ENCODE measurements at regions not wholly inside any gene's neighbourhood (a gene's known extent, or its start where the extent isn't known, plus 50 kb on each side); places are given as distances from the start of the nearest gene placed in this dataset.

DNA sequence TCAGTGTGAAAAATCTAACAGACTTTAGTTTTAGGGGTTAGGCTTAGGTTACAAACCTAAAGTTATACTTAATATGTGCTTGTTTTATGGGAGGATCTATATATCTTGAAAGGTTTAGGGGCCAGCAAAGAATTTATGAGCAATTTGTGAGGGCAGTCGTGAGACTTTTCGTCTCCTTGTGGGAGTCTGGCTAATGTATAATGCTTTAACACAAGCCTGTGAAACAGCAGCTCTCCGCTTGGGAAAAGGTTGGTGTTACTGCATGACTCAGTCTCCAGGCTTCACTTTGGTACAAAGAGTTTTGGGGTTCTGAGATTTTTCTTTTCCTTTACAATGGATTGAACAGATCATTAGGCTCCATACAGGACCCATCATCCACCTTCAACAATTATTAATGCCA is 79.0 kb upstream of the MFGE8 start (continued):
- no peak for TF ChIP-seq SCRT2 (tag by site-specific recombination; IDR thresholded peaks at IDR 0.05)
- TF ChIP-seq ZNF175 (tag by site-specific recombination; IDR thresholded peaks at IDR 0.05), result no peak
- TF ChIP-seq ZNF558 (tag by site-specific recombination; IDR thresholded peaks at IDR 0.05), result no peak
- no peak for TF ChIP-seq ZBTB20 (tag by site-specific recombination; IDR thresholded peaks at IDR 0.05)
- TF ChIP-seq ZNF140 (tag by site-specific recombination; IDR thresholded peaks at IDR 0.05), result no peak
- TF ChIP-seq, protein P1, sequence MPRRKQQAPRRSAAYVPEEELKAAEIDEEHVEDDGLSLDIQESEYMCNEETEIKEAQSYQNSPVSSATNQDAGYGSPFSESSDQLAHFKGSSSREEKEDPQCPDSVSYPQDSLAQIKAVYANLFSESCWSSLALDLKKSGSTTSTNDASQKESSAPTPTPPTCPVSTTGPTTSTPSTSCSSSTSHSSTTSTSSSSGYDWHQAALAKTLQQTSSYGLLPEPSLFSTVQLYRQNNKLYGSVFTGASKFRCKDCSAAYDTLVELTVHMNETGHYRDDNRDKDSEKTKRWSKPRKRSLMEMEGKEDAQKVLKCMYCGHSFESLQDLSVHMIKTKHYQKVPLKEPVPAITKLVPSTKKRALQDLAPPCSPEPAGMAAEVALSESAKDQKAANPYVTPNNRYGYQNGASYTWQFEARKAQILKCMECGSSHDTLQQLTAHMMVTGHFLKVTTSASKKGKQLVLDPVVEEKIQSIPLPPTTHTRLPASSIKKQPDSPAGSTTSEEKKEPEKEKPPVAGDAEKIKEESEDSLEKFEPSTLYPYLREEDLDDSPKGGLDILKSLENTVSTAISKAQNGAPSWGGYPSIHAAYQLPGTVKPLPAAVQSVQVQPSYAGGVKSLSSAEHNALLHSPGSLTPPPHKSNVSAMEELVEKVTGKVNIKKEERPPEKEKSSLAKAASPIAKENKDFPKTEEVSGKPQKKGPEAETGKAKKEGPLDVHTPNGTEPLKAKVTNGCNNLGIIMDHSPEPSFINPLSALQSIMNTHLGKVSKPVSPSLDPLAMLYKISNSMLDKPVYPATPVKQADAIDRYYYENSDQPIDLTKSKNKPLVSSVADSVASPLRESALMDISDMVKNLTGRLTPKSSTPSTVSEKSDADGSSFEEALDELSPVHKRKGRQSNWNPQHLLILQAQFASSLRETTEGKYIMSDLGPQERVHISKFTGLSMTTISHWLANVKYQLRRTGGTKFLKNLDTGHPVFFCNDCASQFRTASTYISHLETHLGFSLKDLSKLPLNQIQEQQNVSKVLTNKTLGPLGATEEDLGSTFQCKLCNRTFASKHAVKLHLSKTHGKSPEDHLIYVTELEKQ (tag by site-specific recombination; IDR thresholded peaks at IDR 0.05; ENCODE audit: borderline replicate concordance), result no peak
- TF ChIP-seq, protein P2, sequence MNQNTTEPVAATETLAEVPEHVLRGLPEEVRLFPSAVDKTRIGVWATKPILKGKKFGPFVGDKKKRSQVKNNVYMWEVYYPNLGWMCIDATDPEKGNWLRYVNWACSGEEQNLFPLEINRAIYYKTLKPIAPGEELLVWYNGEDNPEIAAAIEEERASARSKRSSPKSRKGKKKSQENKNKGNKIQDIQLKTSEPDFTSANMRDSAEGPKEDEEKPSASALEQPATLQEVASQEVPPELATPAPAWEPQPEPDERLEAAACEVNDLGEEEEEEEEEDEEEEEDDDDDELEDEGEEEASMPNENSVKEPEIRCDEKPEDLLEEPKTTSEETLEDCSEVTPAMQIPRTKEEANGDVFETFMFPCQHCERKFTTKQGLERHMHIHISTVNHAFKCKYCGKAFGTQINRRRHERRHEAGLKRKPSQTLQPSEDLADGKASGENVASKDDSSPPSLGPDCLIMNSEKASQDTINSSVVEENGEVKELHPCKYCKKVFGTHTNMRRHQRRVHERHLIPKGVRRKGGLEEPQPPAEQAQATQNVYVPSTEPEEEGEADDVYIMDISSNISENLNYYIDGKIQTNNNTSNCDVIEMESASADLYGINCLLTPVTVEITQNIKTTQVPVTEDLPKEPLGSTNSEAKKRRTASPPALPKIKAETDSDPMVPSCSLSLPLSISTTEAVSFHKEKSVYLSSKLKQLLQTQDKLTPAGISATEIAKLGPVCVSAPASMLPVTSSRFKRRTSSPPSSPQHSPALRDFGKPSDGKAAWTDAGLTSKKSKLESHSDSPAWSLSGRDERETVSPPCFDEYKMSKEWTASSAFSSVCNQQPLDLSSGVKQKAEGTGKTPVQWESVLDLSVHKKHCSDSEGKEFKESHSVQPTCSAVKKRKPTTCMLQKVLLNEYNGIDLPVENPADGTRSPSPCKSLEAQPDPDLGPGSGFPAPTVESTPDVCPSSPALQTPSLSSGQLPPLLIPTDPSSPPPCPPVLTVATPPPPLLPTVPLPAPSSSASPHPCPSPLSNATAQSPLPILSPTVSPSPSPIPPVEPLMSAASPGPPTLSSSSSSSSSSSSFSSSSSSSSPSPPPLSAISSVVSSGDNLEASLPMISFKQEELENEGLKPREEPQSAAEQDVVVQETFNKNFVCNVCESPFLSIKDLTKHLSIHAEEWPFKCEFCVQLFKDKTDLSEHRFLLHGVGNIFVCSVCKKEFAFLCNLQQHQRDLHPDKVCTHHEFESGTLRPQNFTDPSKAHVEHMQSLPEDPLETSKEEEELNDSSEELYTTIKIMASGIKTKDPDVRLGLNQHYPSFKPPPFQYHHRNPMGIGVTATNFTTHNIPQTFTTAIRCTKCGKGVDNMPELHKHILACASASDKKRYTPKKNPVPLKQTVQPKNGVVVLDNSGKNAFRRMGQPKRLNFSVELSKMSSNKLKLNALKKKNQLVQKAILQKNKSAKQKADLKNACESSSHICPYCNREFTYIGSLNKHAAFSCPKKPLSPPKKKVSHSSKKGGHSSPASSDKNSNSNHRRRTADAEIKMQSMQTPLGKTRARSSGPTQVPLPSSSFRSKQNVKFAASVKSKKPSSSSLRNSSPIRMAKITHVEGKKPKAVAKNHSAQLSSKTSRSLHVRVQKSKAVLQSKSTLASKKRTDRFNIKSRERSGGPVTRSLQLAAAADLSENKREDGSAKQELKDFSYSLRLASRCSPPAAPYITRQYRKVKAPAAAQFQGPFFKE (tag by site-specific recombination; IDR thresholded peaks at IDR 0.05; ENCODE audit: borderline replicate concordance), result no peak
- TF ChIP-seq ZNF239 (tag by site-specific recombination; IDR thresholded peaks at IDR 0.05), result no peak
- TF ChIP-seq, protein P3, sequence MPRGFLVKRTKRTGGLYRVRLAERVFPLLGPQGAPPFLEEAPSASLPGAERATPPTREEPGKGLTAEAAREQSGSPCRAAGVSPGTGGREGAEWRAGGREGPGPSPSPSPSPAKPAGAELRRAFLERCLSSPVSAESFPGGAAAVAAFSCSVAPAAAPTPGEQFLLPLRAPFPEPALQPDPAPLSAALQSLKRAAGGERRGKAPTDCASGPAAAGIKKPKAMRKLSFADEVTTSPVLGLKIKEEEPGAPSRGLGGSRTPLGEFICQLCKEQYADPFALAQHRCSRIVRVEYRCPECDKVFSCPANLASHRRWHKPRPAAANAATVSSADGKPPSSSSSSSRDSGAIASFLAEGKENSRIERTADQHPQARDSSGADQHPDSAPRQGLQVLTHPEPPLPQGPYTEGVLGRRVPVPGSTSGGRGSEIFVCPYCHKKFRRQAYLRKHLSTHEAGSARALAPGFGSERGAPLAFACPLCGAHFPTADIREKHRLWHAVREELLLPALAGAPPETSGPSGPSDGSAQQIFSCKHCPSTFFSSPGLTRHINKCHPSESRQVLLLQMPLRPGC (tag by site-specific recombination; IDR thresholded peaks at IDR 0.05), result no peak
- no peak for TF ChIP-seq ZNF146 (tag by site-specific recombination; IDR thresholded peaks at IDR 0.05)
- TF ChIP-seq HOXC10 (CRISPR knock-in tag; IDR thresholded peaks at IDR 0.05), result no peak
- no peak for TF ChIP-seq ZNF664 (tag by site-specific recombination; IDR thresholded peaks at IDR 0.05)

DNA sequence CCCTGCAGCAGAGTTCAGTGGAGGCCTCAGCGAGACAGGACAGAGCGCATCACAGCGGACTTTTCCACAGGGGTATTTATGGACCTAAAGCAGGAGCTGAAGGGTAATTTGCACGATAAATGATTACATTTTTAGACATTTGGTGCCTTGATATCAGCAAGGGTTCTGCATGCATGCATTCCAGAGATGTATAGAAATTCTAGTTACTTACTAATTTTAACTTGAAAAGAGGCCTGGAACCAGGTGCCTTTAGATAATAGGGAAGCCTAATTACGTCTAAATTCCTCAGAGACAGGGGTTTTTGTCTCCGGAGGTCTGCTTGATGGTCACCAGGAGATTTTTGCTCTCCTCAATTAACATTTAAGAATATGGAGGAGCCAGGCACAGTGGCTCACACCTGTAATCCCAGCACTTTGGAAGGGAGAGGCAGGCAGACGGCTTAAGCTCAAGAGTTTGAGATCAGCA is 79.8 kb upstream of the MFGE8 start:
- Histone ChIP-seq H3K4me3 (ENCODE audit: low read depth, low read length) (no peak overlapping the region), H3K36me3 (ENCODE audit: control insufficient read depth in 2 of 2, insufficient read depth in 1 of 2, low read length in 2 of 2) (no peaks in the 10 kb centered on the region), H3K4me1 (ENCODE audit: control insufficient read depth, insufficient read depth, low read length) (no peaks in the 10 kb centered on the region), H3K27ac (ENCODE audit: extremely low read depth, low read depth, low read length) (no peak overlapping the region), H3K9me3 (ENCODE audit: control insufficient read depth, insufficient read depth, low read depth, low read length) (no peaks in the 10 kb centered on the region)
- ChIA-PET POLR2A (no interaction called here), CTCF (interaction anchor here (2.4 kb wide), 1 partner anchor 88 kb away, joined by 6 read pairs; no protein-coding TSS in a partner anchor)
- TF ChIP-seq ZNF114 (tag by site-specific recombination; IDR thresholded peaks at IDR 0.05) (no peak), PATZ1 (tag by site-specific recombination; IDR thresholded peaks at IDR 0.05) (no peak), BCL11B (tag by site-specific recombination; IDR thresholded peaks at IDR 0.05; ENCODE audit: low read depth) (no peak)
- TF ChIP-seq, protein P2 (tag by site-specific recombination; IDR thresholded peaks at IDR 0.05; ENCODE audit: borderline replicate concordance), result no peak
- TF ChIP-seq, protein P4, sequence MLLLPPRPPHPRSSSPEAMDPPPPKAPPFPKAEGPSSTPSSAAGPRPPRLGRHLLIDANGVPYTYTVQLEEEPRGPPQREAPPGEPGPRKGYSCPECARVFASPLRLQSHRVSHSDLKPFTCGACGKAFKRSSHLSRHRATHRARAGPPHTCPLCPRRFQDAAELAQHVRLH (tag by site-specific recombination; IDR thresholded peaks at IDR 0.05), result no peak

Measured in HEK293 (cell line).